ENCODE measurements at regions not wholly inside any gene's neighbourhood (a gene's known extent, or its start where the extent isn't known, plus 50 kb on each side); places are given as distances from the start of the nearest gene placed in this dataset.

DNA sequence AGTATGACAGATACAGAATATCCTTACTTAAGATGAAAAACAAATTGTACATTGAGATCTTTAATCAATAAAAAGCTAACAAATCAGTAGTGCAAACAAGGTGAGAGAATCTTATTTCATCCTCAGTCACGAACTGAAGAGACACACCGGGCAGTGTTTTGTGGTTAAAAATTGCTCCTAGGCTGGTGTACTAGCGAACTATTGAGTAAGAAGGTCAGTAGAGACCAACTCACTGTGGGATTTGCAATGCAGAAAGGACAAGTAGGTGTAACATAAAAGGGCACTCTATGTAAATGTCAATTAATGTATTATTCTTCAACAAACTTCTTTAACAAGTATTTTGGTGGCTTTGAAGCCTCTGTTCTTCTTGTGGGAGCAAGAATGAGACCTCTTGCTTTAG, 260.2 kb upstream of the PPARGC1A start (continued):
- TF ChIP-seq, protein P1, sequence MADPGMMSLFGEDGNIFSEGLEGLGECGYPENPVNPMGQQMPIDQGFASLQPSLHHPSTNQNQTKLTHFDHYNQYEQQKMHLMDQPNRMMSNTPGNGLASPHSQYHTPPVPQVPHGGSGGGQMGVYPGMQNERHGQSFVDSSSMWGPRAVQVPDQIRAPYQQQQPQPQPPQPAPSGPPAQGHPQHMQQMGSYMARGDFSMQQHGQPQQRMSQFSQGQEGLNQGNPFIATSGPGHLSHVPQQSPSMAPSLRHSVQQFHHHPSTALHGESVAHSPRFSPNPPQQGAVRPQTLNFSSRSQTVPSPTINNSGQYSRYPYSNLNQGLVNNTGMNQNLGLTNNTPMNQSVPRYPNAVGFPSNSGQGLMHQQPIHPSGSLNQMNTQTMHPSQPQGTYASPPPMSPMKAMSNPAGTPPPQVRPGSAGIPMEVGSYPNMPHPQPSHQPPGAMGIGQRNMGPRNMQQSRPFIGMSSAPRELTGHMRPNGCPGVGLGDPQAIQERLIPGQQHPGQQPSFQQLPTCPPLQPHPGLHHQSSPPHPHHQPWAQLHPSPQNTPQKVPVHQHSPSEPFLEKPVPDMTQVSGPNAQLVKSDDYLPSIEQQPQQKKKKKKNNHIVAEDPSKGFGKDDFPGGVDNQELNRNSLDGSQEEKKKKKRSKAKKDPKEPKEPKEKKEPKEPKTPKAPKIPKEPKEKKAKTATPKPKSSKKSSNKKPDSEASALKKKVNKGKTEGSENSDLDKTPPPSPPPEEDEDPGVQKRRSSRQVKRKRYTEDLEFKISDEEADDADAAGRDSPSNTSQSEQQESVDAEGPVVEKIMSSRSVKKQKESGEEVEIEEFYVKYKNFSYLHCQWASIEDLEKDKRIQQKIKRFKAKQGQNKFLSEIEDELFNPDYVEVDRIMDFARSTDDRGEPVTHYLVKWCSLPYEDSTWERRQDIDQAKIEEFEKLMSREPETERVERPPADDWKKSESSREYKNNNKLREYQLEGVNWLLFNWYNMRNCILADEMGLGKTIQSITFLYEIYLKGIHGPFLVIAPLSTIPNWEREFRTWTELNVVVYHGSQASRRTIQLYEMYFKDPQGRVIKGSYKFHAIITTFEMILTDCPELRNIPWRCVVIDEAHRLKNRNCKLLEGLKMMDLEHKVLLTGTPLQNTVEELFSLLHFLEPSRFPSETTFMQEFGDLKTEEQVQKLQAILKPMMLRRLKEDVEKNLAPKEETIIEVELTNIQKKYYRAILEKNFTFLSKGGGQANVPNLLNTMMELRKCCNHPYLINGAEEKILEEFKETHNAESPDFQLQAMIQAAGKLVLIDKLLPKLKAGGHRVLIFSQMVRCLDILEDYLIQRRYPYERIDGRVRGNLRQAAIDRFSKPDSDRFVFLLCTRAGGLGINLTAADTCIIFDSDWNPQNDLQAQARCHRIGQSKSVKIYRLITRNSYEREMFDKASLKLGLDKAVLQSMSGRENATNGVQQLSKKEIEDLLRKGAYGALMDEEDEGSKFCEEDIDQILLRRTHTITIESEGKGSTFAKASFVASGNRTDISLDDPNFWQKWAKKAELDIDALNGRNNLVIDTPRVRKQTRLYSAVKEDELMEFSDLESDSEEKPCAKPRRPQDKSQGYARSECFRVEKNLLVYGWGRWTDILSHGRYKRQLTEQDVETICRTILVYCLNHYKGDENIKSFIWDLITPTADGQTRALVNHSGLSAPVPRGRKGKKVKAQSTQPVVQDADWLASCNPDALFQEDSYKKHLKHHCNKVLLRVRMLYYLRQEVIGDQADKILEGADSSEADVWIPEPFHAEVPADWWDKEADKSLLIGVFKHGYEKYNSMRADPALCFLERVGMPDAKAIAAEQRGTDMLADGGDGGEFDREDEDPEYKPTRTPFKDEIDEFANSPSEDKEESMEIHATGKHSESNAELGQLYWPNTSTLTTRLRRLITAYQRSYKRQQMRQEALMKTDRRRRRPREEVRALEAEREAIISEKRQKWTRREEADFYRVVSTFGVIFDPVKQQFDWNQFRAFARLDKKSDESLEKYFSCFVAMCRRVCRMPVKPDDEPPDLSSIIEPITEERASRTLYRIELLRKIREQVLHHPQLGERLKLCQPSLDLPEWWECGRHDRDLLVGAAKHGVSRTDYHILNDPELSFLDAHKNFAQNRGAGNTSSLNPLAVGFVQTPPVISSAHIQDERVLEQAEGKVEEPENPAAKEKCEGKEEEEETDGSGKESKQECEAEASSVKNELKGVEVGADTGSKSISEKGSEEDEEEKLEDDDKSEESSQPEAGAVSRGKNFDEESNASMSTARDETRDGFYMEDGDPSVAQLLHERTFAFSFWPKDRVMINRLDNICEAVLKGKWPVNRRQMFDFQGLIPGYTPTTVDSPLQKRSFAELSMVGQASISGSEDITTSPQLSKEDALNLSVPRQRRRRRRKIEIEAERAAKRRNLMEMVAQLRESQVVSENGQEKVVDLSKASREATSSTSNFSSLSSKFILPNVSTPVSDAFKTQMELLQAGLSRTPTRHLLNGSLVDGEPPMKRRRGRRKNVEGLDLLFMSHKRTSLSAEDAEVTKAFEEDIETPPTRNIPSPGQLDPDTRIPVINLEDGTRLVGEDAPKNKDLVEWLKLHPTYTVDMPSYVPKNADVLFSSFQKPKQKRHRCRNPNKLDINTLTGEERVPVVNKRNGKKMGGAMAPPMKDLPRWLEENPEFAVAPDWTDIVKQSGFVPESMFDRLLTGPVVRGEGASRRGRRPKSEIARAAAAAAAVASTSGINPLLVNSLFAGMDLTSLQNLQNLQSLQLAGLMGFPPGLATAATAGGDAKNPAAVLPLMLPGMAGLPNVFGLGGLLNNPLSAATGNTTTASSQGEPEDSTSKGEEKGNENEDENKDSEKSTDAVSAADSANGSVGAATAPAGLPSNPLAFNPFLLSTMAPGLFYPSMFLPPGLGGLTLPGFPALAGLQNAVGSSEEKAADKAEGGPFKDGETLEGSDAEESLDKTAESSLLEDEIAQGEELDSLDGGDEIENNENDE (IDR thresholded peaks at IDR 0.05; ENCODE audit: insufficient replicate concordance, low read length): no peak
- TF ChIP-seq HDAC2 (IDR thresholded peaks at IDR 0.05; ENCODE audit: borderline replicate concordance in 1 of 2, low read depth in 2 of 2, low read length in 2 of 2) (no peak), HDAC6 (IDR thresholded peaks at IDR 0.05; ENCODE audit: low read depth, low read length) (no peak), CHD2 (IDR thresholded peaks at IDR 0.05; ENCODE audit: low read length) (no peak), FOSL1 (IDR thresholded peaks at IDR 0.05; ENCODE audit: insufficient read depth, low read depth, low read length) (no peak), SP4 (IDR thresholded peaks at IDR 0.05; ENCODE audit: low read length) (no peak), EZH2 (IDR thresholded peaks at IDR 0.05; ENCODE audit: low read depth, low read length, severe bottlenecking) (no peak), BACH1 (IDR thresholded peaks at IDR 0.05; ENCODE audit: low read length) (no peak), RXRA (IDR thresholded peaks at IDR 0.05; ENCODE audit: insufficient read depth, low read depth, low read length) (no peak)
- TF ChIP-seq, protein P2, sequence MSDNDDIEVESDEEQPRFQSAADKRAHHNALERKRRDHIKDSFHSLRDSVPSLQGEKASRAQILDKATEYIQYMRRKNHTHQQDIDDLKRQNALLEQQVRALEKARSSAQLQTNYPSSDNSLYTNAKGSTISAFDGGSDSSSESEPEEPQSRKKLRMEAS (IDR thresholded peaks at IDR 0.05): no peak
